Panc1 (cell line): ENCODE measurements at regions not wholly inside any gene's neighbourhood (a gene's known extent, or its start where the extent isn't known, plus 50 kb on each side); places are given as distances from the start of the nearest gene placed in this dataset.

Source experiments
- ATAC-seq: fragments of 200-7000 bp; cut with Tn5 transposase; 2 replicates; pipeline ENCODE4 v1.9.1; 2020; ENCODE audit warnings: mild to moderate bottlenecking, moderate library complexity
- BruUV-seq: library from RNA; stranded (reverse); fragments of 400-500 nt; replicated peaks from 2 replicates; lab custom pipeline; 2021; lab: Mats Ljungman, UMichigan
- CTCF ChIA-PET: fragments of 300-600 bp; sonication (Branson Sonifier 250); formaldehyde crosslinking; loops from one replicate; lab custom pipeline; 2022; ENCODE audit warnings: antibody characterized with exemption; lab: Charles Lee
- POLR2A ChIA-PET: fragments of 300-600 bp; sonication (Branson Sonifier 250); formaldehyde crosslinking; loops from one replicate; lab custom pipeline; 2022; ENCODE audit warnings: antibody characterized with exemption; lab: Charles Lee
- DNase-seq: peaks from one replicate; pipeline ENCODE4 v3.0.0-alpha.2; 2010; ENCODE audit warnings: low read depth, low spot score
- H3K27ac ChIP-seq: 2 replicates; pipeline ENCODE4 v1.5.1; 2011; ENCODE audit warnings: mild to moderate bottlenecking, low read length, inconsistent platforms
- H3K27me3 ChIP-seq: fragments of 200-500 bp; sonication (Bioruptor generic); 2 replicates; pipeline ENCODE4 v1.6.0; 2014; ENCODE audit warnings: low read length, inconsistent platforms; ENCODE audit not compliant: control insufficient read depth, insufficient read depth
- H3K36me3 ChIP-seq: fragments of 200-500 bp; sonication (Bioruptor generic); 2 replicates; pipeline ENCODE4 v1.5.1; 2014; ENCODE audit warnings: inconsistent platforms, mild to moderate bottlenecking, low read length, moderate library complexity; ENCODE audit not compliant: control insufficient read depth, insufficient read depth
- H3K4me1 ChIP-seq: 2 replicates; pipeline ENCODE4 v1.5.1; 2011; ENCODE audit warnings: inconsistent platforms, mild to moderate bottlenecking, low read length, moderate library complexity; ENCODE audit not compliant: control insufficient read depth, insufficient read depth
- H3K4me3 ChIP-seq, 2 experiments: 2 replicates each; pipeline ENCODE4 v1.5.1; 2011 to 2012; ENCODE audit warnings: low read depth in 2 of 2, low read length in 2 of 2, mild to moderate bottlenecking in 2 of 2, inconsistent platforms in 1 of 2, moderate library complexity in 1 of 2
- H3K9me3 ChIP-seq: fragments of 200-500 bp; sonication (Bioruptor generic); 2 replicates; pipeline ENCODE4 v1.5.1; 2014; ENCODE audit warnings: low read depth, mild to moderate bottlenecking, inconsistent platforms, low read length, moderate library complexity; ENCODE audit not compliant: control insufficient read depth, insufficient read depth
- POLR2AphosphoS5 ChIP-seq: IDR thresholded peaks from 2 replicates; pipeline ENCODE4 v1.6.1; 2012; ENCODE audit warnings: mild to moderate bottlenecking, low read depth, low read length, moderate library complexity
- SIN3A ChIP-seq: IDR thresholded peaks from 2 replicates; pipeline ENCODE4 v1.6.1; 2012; ENCODE audit warnings: low read depth, mild to moderate bottlenecking, low read length, moderate library complexity, borderline replicate concordance; ENCODE audit not compliant: insufficient read depth
- TCF7L2 ChIP-seq: IDR thresholded peaks from 2 replicates; pipeline ENCODE4 v1.6.1; 2011; ENCODE audit warnings: mild to moderate bottlenecking, low read depth, low read length, inconsistent platforms
- in situ Hi-C: cut with HindIII; loops from 2 replicates; pipeline ENCODE4 v1.10.0; 2016; ENCODE audit warnings: low sequenced_read_pairs, low pct_unique_long_range_greater_than_20kb
- intact Hi-C: fragments of 100-400 bp; cut with micrococcal nuclease; formaldehyde crosslinking; loops from one replicate; pipeline ENCODE4 v1.10.0; 2022; ENCODE audit not compliant: unreplicated experiment
- TF ChIP-seq, protein P1 (sequence below), 2 experiments: IDR thresholded peaks; 2 replicates each; pipeline ENCODE4 v1.6.1; 2011 to 2012; ENCODE audit warnings: low read depth in 2 of 2, control low read depth in 1 of 2, low read length in 1 of 2, mild to moderate bottlenecking in 1 of 2, moderate library complexity in 1 of 2; ENCODE audit not compliant: insufficient read depth in 1 of 2
- TF ChIP-seq, protein P2 (sequence below): fragments of 450-650 bp; IDR thresholded peaks from 2 replicates; pipeline ENCODE4 v1.5.1; 2017; ENCODE audit warnings: mild to moderate bottlenecking

- no peak overlapping the region for H3K4me3 ChIP-seq
- in situ Hi-C loops: no loop called here
These were observed 128.0 kb downstream of the ARL4A start for GRCh38 chr7:12815426-12815825.

DNA sequence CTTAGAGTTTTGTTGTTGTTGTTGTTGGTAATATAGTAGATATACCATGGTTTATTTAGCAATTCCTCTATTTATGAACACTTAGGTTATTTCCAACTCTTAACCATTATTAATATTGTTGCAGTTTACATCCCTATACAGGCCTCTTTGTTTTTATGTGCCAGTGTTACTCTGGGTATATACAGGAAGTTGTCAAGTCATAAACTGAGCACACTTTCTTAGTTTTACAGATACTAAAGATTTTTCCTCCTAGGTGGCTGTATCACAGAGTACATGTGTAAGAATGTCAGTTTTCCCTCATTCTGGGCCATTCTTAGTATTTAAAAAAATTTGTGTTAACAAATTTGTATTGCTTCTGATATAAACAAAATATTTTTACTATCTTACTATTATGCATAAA, 128.4 kb downstream of the ARL4A start:
- Histone ChIP-seq H3K27me3 (no peaks in the 10 kb centered on the region), H3K4me3 (no peak overlapping the region), H3K36me3 (no peaks in the 10 kb centered on the region), H3K27ac (no peak overlapping the region), H3K9me3 (no peaks in the 10 kb centered on the region), H3K4me1 (no peaks in the 10 kb centered on the region)
- intact Hi-C loops (no loop called here), in situ Hi-C loops (no loop called here)
- ChIA-PET CTCF (no interaction called here), POLR2A (no interaction called here)
- BruUV-seq: no TSS peak
- TF ChIP-seq POLR2AphosphoS5 (no peak), SIN3A (no peak), TCF7L2 (no peak)
- TF ChIP-seq, protein P1, sequence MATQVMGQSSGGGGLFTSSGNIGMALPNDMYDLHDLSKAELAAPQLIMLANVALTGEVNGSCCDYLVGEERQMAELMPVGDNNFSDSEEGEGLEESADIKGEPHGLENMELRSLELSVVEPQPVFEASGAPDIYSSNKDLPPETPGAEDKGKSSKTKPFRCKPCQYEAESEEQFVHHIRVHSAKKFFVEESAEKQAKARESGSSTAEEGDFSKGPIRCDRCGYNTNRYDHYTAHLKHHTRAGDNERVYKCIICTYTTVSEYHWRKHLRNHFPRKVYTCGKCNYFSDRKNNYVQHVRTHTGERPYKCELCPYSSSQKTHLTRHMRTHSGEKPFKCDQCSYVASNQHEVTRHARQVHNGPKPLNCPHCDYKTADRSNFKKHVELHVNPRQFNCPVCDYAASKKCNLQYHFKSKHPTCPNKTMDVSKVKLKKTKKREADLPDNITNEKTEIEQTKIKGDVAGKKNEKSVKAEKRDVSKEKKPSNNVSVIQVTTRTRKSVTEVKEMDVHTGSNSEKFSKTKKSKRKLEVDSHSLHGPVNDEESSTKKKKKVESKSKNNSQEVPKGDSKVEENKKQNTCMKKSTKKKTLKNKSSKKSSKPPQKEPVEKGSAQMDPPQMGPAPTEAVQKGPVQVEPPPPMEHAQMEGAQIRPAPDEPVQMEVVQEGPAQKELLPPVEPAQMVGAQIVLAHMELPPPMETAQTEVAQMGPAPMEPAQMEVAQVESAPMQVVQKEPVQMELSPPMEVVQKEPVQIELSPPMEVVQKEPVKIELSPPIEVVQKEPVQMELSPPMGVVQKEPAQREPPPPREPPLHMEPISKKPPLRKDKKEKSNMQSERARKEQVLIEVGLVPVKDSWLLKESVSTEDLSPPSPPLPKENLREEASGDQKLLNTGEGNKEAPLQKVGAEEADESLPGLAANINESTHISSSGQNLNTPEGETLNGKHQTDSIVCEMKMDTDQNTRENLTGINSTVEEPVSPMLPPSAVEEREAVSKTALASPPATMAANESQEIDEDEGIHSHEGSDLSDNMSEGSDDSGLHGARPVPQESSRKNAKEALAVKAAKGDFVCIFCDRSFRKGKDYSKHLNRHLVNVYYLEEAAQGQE (IDR thresholded peaks at IDR 0.05; ENCODE audit: insufficient read depth in 1 of 2, low read depth in 2 of 2, low read length in 1 of 2): no peak
- TF ChIP-seq, protein P2, sequence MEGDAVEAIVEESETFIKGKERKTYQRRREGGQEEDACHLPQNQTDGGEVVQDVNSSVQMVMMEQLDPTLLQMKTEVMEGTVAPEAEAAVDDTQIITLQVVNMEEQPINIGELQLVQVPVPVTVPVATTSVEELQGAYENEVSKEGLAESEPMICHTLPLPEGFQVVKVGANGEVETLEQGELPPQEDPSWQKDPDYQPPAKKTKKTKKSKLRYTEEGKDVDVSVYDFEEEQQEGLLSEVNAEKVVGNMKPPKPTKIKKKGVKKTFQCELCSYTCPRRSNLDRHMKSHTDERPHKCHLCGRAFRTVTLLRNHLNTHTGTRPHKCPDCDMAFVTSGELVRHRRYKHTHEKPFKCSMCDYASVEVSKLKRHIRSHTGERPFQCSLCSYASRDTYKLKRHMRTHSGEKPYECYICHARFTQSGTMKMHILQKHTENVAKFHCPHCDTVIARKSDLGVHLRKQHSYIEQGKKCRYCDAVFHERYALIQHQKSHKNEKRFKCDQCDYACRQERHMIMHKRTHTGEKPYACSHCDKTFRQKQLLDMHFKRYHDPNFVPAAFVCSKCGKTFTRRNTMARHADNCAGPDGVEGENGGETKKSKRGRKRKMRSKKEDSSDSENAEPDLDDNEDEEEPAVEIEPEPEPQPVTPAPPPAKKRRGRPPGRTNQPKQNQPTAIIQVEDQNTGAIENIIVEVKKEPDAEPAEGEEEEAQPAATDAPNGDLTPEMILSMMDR: no peak
- DNase-seq (no peak), ATAC-seq (no peak)

More at GRCh38 chr7:12815426-12815825, 128.0 kb downstream of the ARL4A start:
- DNase-seq: no peak
- no peak for ATAC-seq
- intact Hi-C loops: no loop called here
- Histone ChIP-seq H3K4me1 (no peaks in the 10 kb centered on the region), H3K27ac (no peak overlapping the region), H3K27me3 (no peaks in the 10 kb centered on the region), H3K36me3 (no peaks in the 10 kb centered on the region), H3K9me3 (no peaks in the 10 kb centered on the region)
- ChIA-PET CTCF (no interaction called here), POLR2A (no interaction called here)
- BruUV-seq: no TSS peak
- TF ChIP-seq, protein P1 (IDR thresholded peaks at IDR 0.05; ENCODE audit: insufficient read depth in 1 of 2, low read depth in 2 of 2, low read length in 1 of 2): no peak
- TF ChIP-seq TCF7L2 (no peak), POLR2AphosphoS5 (no peak), SIN3A (no peak)
- TF ChIP-seq, protein P2: no peak
